NAMALWA (cell line): ENCODE measurements at regions not wholly inside any gene's neighbourhood (a gene's known extent, or its start where the extent isn't known, plus 50 kb on each side); places are given as distances from the start of the nearest gene placed in this dataset.
"Not testable (repeated sequence)": the region's sequence is repeated elsewhere in the genome, so short reads cannot be mapped to it uniquely, and the experiment has no call there.

Source experiments
- DNase-seq: peaks from one replicate; pipeline ENCODE4 v3.0.0-alpha.2; 2015; ENCODE audit warnings: low spot score

GRCh38 chr6:140040396-140040795 is 665.9 kb upstream of the CITED2 start:
- no peak for DNase-seq

- DNase-seq: no peak
Measured at GRCh38 chr6:140039364-140039763, 664.9 kb upstream of the CITED2 start.

GRCh38 chr6:140036196-140036595 is 661.7 kb upstream of the CITED2 start:
- DNase-seq: no peak

- no peak for DNase-seq
Measured at GRCh38 chr6:140032189-140032588, 657.7 kb upstream of the CITED2 start.

- no peak for DNase-seq
Measured at GRCh38 chr6:140029551-140029950, 655.1 kb upstream of the CITED2 start.

- no peak for DNase-seq
Measured at GRCh38 chr6:140027219-140027618, 652.8 kb upstream of the CITED2 start.

- no peak for DNase-seq
Measured at GRCh38 chr6:140026546-140026945, 652.1 kb upstream of the CITED2 start.

- no peak for DNase-seq
Measured at GRCh38 chr6:140025171-140025570, 650.7 kb upstream of the CITED2 start.

- no peak for DNase-seq
Measured at GRCh38 chr6:140020207-140020791, 645.9 kb upstream of the CITED2 start.

- DNase-seq: no peak
Measured at GRCh38 chr6:140018588-140018987, 644.1 kb upstream of the CITED2 start.

GRCh38 chr6:140017470-140017869 is 643.0 kb upstream of the CITED2 start:
- DNase-seq: no peak

GRCh38 chr6:140012150-140012549 is 637.7 kb upstream of the CITED2 start:
- DNase-seq: no peak

- no peak for DNase-seq
Measured at GRCh38 chr6:140011537-140011936, 637.1 kb upstream of the CITED2 start.

- DNase-seq: no peak
Measured at GRCh38 chr6:140009286-140009685, 634.8 kb upstream of the CITED2 start.

- no peak for DNase-seq
Measured at GRCh38 chr6:140007525-140007924, 633.1 kb upstream of the CITED2 start.

- no peak for DNase-seq
Measured at GRCh38 chr6:140003217-140003616, 628.8 kb upstream of the CITED2 start.

- no peak for DNase-seq
Measured at GRCh38 chr6:140002396-140003022, 628.1 kb upstream of the CITED2 start.

- DNase-seq: no peak
Measured at GRCh38 chr6:140001821-140002341, 627.4 kb upstream of the CITED2 start.

- DNase-seq: no peak
Measured at GRCh38 chr6:140001005-140001404, 626.6 kb upstream of the CITED2 start.

- DNase-seq: not testable (repeated sequence)
Measured at GRCh38 chr6:139999661-140000060, 625.2 kb upstream of the CITED2 start.

GRCh38 chr6:139998478-139998877 is 624.0 kb upstream of the CITED2 start:
- DNase-seq: not testable (repeated sequence)

GRCh38 chr6:139996253-139996834 is 621.9 kb upstream of the CITED2 start:
- peak; percentile 53 for DNase-seq

- no peak for DNase-seq
Measured at GRCh38 chr6:139994998-139995397, 620.5 kb upstream of the CITED2 start.
